GM19025 (cell line): ENCODE measurements at regions not wholly inside any gene's neighbourhood (a gene's known extent, or its start where the extent isn't known, plus 50 kb on each side); places are given as distances from the start of the nearest gene placed in this dataset.
"Not testable (repeated sequence)": the region's sequence is repeated elsewhere in the genome, so short reads cannot be mapped to it uniquely, and the experiment has no call there.

Experiments used
- ATAC-seq: cut with Tn5 transposase; IDR thresholded peaks from one replicate; pipeline ENCODE4 v1.9.1; 2021; ENCODE audit warnings: mild to moderate bottlenecking, low read depth, moderate library complexity; ENCODE audit not compliant: unreplicated experiment

GRCh38 chr7:152505606-152506005 lies 69.8 kb upstream of the KMT2C start:
- ATAC-seq = no peak

GRCh38 chr7:152504816-152505215 lies 69.0 kb upstream of the KMT2C start:
- no peak for ATAC-seq

- no peak for ATAC-seq
Measured at GRCh38 chr7:152504367-152504766, 68.6 kb upstream of the KMT2C start.

DNA sequence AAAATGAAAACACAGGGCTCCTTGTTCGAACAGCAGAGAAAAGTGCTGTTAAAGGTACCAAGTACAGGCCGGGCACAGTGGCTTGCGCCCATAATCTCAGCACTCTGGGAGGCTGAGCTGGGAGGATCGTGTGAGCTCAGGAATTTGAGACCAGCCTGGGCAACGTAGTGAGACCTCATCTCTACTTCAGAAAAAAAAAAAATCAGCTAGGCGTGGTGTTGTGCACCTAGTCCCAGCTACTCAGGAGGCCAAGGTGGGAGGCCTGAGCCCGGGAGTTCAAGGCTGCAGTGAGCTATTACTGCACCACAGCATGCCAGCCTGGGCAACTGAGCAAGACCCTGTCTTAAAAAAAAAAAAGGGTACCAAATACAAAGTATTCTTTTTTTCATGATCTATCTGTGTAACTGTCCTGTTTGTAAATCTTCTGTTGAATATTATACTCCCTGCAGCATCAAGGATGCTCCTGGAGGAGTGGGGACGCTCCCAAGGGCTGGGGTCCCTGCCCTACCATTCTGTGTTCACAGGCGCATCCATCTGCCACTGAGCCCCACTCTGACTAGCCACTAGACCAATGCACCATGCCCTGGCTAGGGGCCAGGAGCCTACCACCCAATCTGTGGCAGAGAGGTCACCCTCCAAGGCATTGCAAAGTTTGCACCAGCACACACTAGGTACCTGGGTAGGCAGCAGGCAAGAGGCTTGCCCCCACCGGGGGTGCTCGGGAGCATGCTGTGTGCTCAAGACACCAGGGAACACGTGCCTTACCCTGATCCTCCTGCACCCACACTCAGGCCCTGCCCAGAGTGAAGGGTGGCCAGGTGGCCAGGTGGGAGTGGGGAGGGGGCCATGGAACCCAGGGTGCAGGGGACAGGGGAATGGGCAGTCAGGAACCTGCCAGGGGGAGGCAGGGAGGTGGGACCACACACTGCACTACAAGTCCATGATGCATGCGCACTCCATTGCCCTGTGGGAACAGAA lies 67.3 kb upstream of the KMT2C start:
- no peak for ATAC-seq

DNA sequence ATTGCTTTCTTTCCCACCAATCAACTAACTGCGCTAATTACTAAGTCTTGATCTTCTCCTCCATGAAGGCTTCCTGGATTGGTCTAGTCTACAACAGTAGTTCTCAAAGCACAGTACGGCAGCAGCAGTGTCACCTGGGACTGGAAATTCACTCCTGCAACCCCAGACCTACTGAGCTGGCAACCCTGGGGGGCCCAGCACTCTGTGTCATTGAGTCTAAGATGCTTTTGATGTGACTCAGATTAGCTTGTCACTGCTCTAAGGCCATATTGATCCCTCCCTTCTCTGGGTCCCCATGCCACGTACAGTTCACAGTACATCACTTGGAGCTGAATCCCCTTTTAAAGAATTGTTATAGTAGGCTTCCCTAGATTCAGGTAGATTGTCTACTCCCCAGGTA lies 65.7 kb upstream of the KMT2C start:
- no peak for ATAC-seq

- ATAC-seq = not testable (repeated sequence)
Measured at GRCh38 chr7:152499969-152500368, 64.2 kb upstream of the KMT2C start.

DNA sequence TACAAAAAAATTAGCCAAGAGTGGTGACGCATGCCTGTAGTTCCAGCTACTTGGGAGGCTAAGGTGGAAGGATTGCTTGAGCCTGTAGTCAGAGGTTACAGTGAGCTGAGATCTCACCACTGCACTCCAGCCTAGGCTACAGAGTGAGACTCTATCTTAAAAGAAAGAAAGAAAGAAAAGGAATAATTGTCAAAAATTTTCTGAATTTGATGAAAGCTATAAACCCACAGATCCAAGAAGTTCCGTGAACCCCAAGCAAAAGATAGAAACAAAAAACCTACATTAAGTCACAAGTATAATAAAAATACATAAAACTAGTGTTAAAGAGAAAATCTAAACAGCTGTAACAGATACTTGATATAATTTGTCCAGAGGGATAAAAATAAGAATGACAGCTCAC lies 60.1 kb upstream of the KMT2C start:
- no peak for ATAC-seq

GRCh38 chr7:152492952-152493351 lies 57.1 kb upstream of the KMT2C start:
- ATAC-seq = no peak

DNA sequence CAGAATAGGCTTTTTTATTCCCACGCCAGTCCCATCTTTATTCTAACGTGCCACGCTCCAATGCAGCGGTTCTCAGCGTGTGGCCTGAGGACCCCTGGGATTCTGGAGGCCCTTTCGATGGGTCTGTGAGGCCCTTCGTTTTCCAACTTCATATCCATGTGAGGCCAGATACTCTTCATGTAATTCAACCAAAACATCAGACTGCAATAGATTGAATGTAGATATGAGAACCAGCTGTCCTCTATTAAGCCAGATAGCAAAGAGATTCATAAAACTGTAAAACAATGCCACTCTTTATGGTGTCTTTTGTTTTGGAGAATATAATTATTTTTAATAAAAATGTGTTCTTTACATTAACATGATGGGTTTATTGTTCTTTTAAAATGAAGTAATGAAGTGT lies 53.2 kb upstream of the KMT2C start:
- no peak for ATAC-seq

DNA sequence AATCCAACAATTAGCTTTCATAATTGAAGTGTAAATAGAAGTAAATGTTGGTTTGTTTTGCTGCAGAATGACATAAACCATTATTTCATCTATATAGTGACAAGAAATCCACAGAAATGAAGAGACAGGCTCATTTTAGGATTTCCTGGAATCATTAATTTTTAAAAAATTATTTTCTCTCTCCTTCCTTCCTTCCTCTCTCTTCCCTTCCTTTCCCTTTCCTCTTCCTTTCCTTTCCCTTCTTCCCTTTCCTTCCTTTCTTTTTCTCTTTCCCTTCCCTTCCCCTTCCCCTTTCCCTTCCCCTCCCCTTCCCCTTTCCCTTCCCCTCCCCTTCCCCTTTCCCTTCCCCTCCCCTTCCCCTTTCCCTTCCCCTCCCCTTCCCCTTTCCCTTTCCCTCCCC lies 51.2 kb upstream of the KMT2C start:
- ATAC-seq = no peak

DNA sequence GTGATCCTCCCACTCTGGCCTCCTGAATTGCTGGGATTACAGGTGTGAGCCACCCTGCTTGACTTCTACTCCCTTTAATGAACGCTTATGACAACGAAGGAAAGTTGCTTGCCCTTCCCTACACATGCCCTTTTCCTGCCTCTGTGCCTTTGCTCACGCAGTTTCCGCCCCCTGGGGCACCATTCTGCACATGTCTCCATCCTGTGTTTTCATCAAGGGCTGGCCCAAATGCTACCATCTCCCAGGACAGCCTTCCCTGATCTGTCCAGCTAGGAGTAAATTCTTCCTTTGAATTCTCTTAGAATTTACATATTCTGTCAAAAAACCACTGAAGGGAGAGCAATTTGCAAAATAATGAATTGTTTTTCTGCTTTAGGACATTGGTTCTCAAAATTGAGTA lies 50.0 kb upstream of the KMT2C start:
- ATAC-seq = no peak
